Duodenal mucosa (tissue), 2 donors: ENCODE measurements at regions not wholly inside any gene's neighbourhood (a gene's known extent, or its start where the extent isn't known, plus 50 kb on each side); places are given as distances from the start of the nearest gene placed in this dataset.
"Not testable (repeated sequence)": the region's sequence is repeated elsewhere in the genome, so short reads cannot be mapped to it uniquely, and the experiment has no call there.

Experiments
- H3K27ac ChIP-seq: one replicate; pipeline ENCODE4 v1.7.0; 2013; ENCODE audit warnings: low read depth, low read length
- H3K27me3 ChIP-seq, 2 donors: one replicate each; pipeline ENCODE4 v1.7.0; 2013; ENCODE audit warnings: low read length in 2 of 2, control low read depth in 1 of 2; ENCODE audit not compliant: insufficient read depth in 2 of 2, control insufficient read depth in 1 of 2
- H3K36me3 ChIP-seq, 2 donors: one replicate each; pipeline ENCODE4 v1.7.0; 2013; ENCODE audit warnings: low read length in 2 of 2, control low read depth in 1 of 2; ENCODE audit not compliant: insufficient read depth in 2 of 2, control insufficient read depth in 1 of 2
- H3K4me1 ChIP-seq, 2 donors: one replicate each; pipeline ENCODE4 v1.7.0; 2013; ENCODE audit warnings: low read length in 2 of 2, control low read depth in 1 of 2; ENCODE audit not compliant: insufficient read depth in 2 of 2, control insufficient read depth in 1 of 2
- H3K4me3 ChIP-seq, 2 donors: one replicate each; pipeline ENCODE4 v1.7.0; 2013; ENCODE audit warnings: low read length in 2 of 2, low read depth in 1 of 2
- H3K9ac ChIP-seq, 2 donors: one replicate each; pipeline ENCODE4 v1.7.0; 2013; ENCODE audit warnings: low read length in 2 of 2, low read depth in 1 of 2
- H3K9me3 ChIP-seq, 2 donors: one replicate each; pipeline ENCODE4 v1.7.0; 2013; ENCODE audit warnings: low read length in 2 of 2, control low read depth in 1 of 2; ENCODE audit not compliant: control insufficient read depth in 1 of 2

- H3K9me3 ChIP-seq, H3K27ac ChIP-seq, H3K4me3 ChIP-seq, H3K4me1 ChIP-seq, H3K36me3 ChIP-seq, H3K9ac ChIP-seq, H3K27me3 ChIP-seq: not testable (repeated sequence)
Observed at GRCh38 chr6:86672125-86672524, 265.2 kb upstream of the HTR1E start.

GRCh38 chr6:86657192-86657591, 280.1 kb upstream of the HTR1E start:
- H3K9ac ChIP-seq: no peak overlapping the region
- no peaks in the 10 kb centered on the region for H3K36me3 ChIP-seq
- H3K9me3 ChIP-seq: peaks cover 4 to 5% of the 10 kb centered on the region in 2 donors
- H3K27me3 ChIP-seq: no peaks in the 10 kb centered on the region
- H3K4me3 ChIP-seq: no peak overlapping the region
- no peaks in the 10 kb centered on the region for H3K4me1 ChIP-seq
- H3K27ac ChIP-seq: no peak overlapping the region

GRCh38 chr6:86629123-86629522, 308.2 kb upstream of the HTR1E start:
- no peaks in the 10 kb centered on the region for H3K27me3 ChIP-seq
- peaks cover 6 to 28% of the 10 kb centered on the region in 2 donors for H3K9me3 ChIP-seq
- no peak overlapping the region for H3K27ac ChIP-seq
- H3K4me1 ChIP-seq: no peaks in the 10 kb centered on the region
- no peak overlapping the region for H3K9ac ChIP-seq
- H3K4me3 ChIP-seq: no peak overlapping the region
- H3K36me3 ChIP-seq: no peaks in the 10 kb centered on the region

GRCh38 chr6:86619428-86619827, 317.9 kb upstream of the HTR1E start:
- Histone ChIP-seq H3K27me3 (no peaks in the 10 kb centered on the region), H3K27ac (no peak overlapping the region), H3K9me3 (no peaks in the 10 kb centered on the region), H3K9ac (no peak overlapping the region), H3K4me1 (no peaks in the 10 kb centered on the region), H3K36me3 (no peaks in the 10 kb centered on the region), H3K4me3 (no peak overlapping the region)

- no peaks in the 10 kb centered on the region for H3K4me1 ChIP-seq
- H3K4me3 ChIP-seq: no peak overlapping the region
- H3K36me3 ChIP-seq: no peaks in the 10 kb centered on the region
- H3K9me3 ChIP-seq: peaks cover 0 to 4% of the 10 kb centered on the region in 2 donors
- H3K27me3 ChIP-seq: no peaks in the 10 kb centered on the region
- H3K9ac ChIP-seq: no peak overlapping the region
- H3K27ac ChIP-seq: no peak overlapping the region
Observed at GRCh38 chr6:86615299-86615698, 322.0 kb upstream of the HTR1E start.

GRCh38 chr6:86609549-86610388, 327.6 kb upstream of the HTR1E start:
- Histone ChIP-seq H3K36me3 (no peaks in the 10 kb centered on the region), H3K27ac (no peak overlapping the region), H3K4me3 (no peak overlapping the region), H3K27me3 (no peaks in the 10 kb centered on the region), H3K9ac (no peak overlapping the region), H3K4me1 (no peaks in the 10 kb centered on the region), H3K9me3 (peaks cover 4 to 5% of the 10 kb centered on the region in 2 donors)

- H3K27ac ChIP-seq, H3K27me3 ChIP-seq, H3K9me3 ChIP-seq, H3K36me3 ChIP-seq, H3K9ac ChIP-seq, H3K4me3 ChIP-seq, H3K4me1 ChIP-seq: not testable (repeated sequence)
Observed at GRCh38 chr6:86603364-86603763, 334.0 kb upstream of the HTR1E start.

GRCh38 chr6:86602093-86602492, 335.2 kb upstream of the HTR1E start:
- not testable (repeated sequence) for H3K27me3 ChIP-seq, H3K9me3 ChIP-seq, H3K4me1 ChIP-seq, H3K4me3 ChIP-seq, H3K9ac ChIP-seq, H3K27ac ChIP-seq, H3K36me3 ChIP-seq

- H3K9me3 ChIP-seq, H3K4me3 ChIP-seq, H3K27me3 ChIP-seq, H3K36me3 ChIP-seq, H3K9ac ChIP-seq, H3K27ac ChIP-seq, H3K4me1 ChIP-seq: not testable (repeated sequence)
Observed at GRCh38 chr6:86598969-86599368, 338.4 kb upstream of the HTR1E start.

- no peaks in the 10 kb centered on the region for H3K4me1 ChIP-seq
- no peaks in the 10 kb centered on the region for H3K36me3 ChIP-seq
- H3K9ac ChIP-seq: no peak overlapping the region
- no peak overlapping the region for H3K27ac ChIP-seq
- no peaks in the 10 kb centered on the region for H3K9me3 ChIP-seq
- no peak overlapping the region for H3K4me3 ChIP-seq
- H3K27me3 ChIP-seq: no peaks in the 10 kb centered on the region
Observed at GRCh38 chr6:86595641-86596040, 341.7 kb upstream of the HTR1E start.
